Esophagus muscularis mucosa (tissue), 4 donors: ENCODE measurements at regions not wholly inside any gene's neighbourhood (a gene's known extent, or its start where the extent isn't known, plus 50 kb on each side); places are given as distances from the start of the nearest gene placed in this dataset.

Experiments
- DNase-seq: peaks from one replicate; pipeline ENCODE4 v3.0.0-alpha.2; 2017; ENCODE audit errors: extremely low spot score
- H3K27ac ChIP-seq, 4 donors: fragments of 200-600 bp; sonication (generic); replicated peaks in 1 of 4; 1 replicate in 3 of 4; 2 replicates in 1 of 4; pipeline ENCODE4 v1.5.1; 2016 to 2019; ENCODE audit warnings: mild to moderate bottlenecking in 1 of 4
- H3K27me3 ChIP-seq, 4 donors: fragments of 200-600 bp; sonication (generic); one replicate each; pipeline versions ENCODE4 v1.5.1 to v1.6.0; 2016 to 2019
- H3K36me3 ChIP-seq, 4 donors: fragments of 200-600 bp; sonication (generic); one replicate each; pipeline ENCODE4 v1.5.1; 2016 to 2019
- H3K4me1 ChIP-seq, 4 donors: fragments of 200-600 bp; sonication (generic); one replicate each; pipeline ENCODE4 v1.5.1; 2016 to 2019
- H3K4me3 ChIP-seq, 4 donors: fragments of 200-600 bp; sonication (generic); 1 replicate in 2 of 4; 2 replicates in 2 of 4; pipeline ENCODE4 v1.5.1; 2016 to 2019; ENCODE audit warnings: mild to moderate bottlenecking in 4 of 4, moderate library complexity in 1 of 4
- H3K9me3 ChIP-seq, 4 donors: fragments of 200-600 bp; sonication (generic); 1 replicate in 3 of 4; 2 replicates in 1 of 4; pipeline ENCODE4 v1.5.1; 2016 to 2019
- EP300 ChIP-seq: sonication (generic); formaldehyde crosslinking; IDR thresholded peaks from one replicate; pipeline ENCODE4 v1.6.1; 2017; ENCODE audit warnings: antibody characterized with exemption
- POLR2A ChIP-seq: fragments of 450-650 bp; IDR thresholded peaks from one replicate; pipeline ENCODE4 v1.6.1; 2017; ENCODE audit warnings: antibody characterized with exemption, moderate library complexity, mild to moderate bottlenecking, low read depth
- POLR2AphosphoS5 ChIP-seq, 2 donors: sonication (generic); formaldehyde crosslinking; IDR thresholded peaks; one replicate each; pipeline ENCODE4 v1.6.1; 2017; ENCODE audit warnings: antibody characterized with exemption in 2 of 2
- WGBS: methylation state at CpG from one replicate; pipeline ENCODE4 v1.1.5; 2018; 5-methylcytosine and 5-hydroxymethylcytosine counted together
- intact Hi-C: fragments of 100-400 bp; cut with DNase I; formaldehyde crosslinking; loops from one replicate; pipeline ENCODE4 v1.15.1; 2023
- TF ChIP-seq, protein P1 (sequence below), 3 experiments: fragments of 200-600 bp in 2 of 3; fragments of 450-650 bp in 1 of 3; sonication (generic) in 2 of 3; IDR thresholded peaks; one replicate each; pipeline ENCODE4 v1.5.1; 2017 to 2019; ENCODE audit warnings: antibody characterized with exemption in 3 of 3, mild to moderate bottlenecking in 2 of 3, moderate library complexity in 1 of 3

DNA sequence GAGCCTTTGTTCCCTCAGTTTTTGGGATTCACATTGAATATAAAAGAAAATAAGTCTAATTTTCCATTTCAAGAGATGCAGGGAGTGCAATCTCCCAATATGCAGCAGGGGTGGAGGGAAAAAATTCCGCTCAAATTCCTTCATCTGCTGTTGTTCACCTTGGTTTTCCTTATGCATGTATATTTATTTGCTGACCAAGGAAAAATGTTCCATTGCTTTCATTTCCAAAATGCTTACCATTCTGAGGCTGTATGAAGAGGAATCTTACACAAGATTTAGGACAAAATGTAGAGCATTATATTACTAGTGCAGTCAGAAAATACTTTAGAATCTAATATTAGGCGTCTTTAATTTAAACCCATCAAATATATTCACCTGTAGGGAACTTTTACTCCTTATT is 863.9 kb downstream of the EPHA3 start:
- H3K36me3 ChIP-seq: no peaks in the 10 kb centered on the region
- TF ChIP-seq, protein P1, sequence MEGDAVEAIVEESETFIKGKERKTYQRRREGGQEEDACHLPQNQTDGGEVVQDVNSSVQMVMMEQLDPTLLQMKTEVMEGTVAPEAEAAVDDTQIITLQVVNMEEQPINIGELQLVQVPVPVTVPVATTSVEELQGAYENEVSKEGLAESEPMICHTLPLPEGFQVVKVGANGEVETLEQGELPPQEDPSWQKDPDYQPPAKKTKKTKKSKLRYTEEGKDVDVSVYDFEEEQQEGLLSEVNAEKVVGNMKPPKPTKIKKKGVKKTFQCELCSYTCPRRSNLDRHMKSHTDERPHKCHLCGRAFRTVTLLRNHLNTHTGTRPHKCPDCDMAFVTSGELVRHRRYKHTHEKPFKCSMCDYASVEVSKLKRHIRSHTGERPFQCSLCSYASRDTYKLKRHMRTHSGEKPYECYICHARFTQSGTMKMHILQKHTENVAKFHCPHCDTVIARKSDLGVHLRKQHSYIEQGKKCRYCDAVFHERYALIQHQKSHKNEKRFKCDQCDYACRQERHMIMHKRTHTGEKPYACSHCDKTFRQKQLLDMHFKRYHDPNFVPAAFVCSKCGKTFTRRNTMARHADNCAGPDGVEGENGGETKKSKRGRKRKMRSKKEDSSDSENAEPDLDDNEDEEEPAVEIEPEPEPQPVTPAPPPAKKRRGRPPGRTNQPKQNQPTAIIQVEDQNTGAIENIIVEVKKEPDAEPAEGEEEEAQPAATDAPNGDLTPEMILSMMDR (IDR thresholded peaks at IDR 0.05): no peak
- no peak for TF ChIP-seq POLR2A
- TF ChIP-seq POLR2AphosphoS5 (IDR thresholded peaks at IDR 0.05): no peak
- no peak for TF ChIP-seq EP300
- no peak overlapping the region for H3K27ac ChIP-seq
- no peaks in the 10 kb centered on the region for H3K9me3 ChIP-seq
- no peak overlapping the region for H3K4me3 ChIP-seq
- H3K4me1 ChIP-seq: peaks cover 0 to 9% (median 3%) of the 10 kb centered on the region in 4 donors
- H3K27me3 ChIP-seq: no peaks in the 10 kb centered on the region
- 88% methylated on average over 2 of the region's 2 CpGs for WGBS
- intact Hi-C loops: no loop called here
- no peak for DNase-seq

DNA sequence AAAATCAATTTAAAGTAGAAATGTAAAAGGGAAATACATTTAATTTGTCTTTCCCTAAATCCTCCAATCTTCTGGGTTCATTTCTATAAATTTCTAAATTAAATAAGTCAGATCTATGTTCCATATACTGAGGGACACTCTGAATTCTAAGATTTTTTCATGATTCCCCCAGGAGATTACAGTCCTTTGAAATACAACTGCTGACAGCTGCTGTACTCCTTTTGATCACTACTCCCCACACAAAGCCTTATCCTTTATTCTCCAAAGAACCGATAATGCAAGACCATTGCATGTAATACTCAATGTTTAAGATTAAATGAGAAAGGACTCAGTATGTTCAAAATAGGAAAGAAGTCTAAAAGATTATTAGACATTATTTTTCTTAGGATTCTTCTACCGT is 865.7 kb downstream of the EPHA3 start:
- H3K27me3 ChIP-seq: no peaks in the 10 kb centered on the region
- WGBS: 81% methylated on average over 2 of the region's 2 CpGs
- no peak overlapping the region for H3K4me3 ChIP-seq
- TF ChIP-seq POLR2A: no peak
- no peak overlapping the region for H3K27ac ChIP-seq
- no peaks in the 10 kb centered on the region for H3K9me3 ChIP-seq
- no peak for DNase-seq
- H3K36me3 ChIP-seq: no peaks in the 10 kb centered on the region
- intact Hi-C loops: no loop called here
- peaks cover 0 to 9% (median 5%) of the 10 kb centered on the region in 4 donors for H3K4me1 ChIP-seq

DNA sequence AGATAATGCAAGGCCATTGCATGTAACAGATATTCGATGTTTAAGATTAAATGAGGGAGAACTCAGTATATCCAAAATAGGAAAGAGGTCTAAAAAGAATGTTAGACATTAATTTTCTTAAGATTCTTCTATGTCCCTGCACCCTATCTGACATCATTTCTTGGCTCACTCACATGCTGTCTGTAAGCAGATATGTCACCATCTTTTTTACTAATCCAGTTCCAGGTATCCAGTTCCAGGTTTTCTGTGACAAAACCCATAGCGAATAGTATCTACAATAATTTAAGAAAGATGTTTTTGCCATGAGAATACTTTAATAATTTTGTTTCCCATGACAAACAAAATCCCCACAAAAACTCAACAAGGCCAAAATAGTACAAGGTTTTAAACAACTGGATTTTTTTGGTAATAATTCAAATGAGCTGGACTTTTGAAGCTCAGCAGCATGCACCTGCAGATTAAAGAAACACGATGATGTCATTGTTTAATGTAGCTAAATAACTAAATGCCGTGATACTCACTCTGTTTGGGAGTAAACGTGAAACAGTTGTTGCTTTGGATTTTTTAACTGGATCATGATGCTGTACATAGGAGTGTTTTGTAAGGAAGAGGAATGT is 867.6 kb downstream of the EPHA3 start:
- no peak overlapping the region for H3K4me3 ChIP-seq
- H3K9me3 ChIP-seq: no peaks in the 10 kb centered on the region
- intact Hi-C loops: no loop called here
- DNase-seq: no peak
- no peaks in the 10 kb centered on the region for H3K36me3 ChIP-seq
- TF ChIP-seq POLR2AphosphoS5 (IDR thresholded peaks at IDR 0.05): no peak
- TF ChIP-seq, protein P1 (IDR thresholded peaks at IDR 0.05): no peak
- no peak for TF ChIP-seq POLR2A
- no peak for TF ChIP-seq EP300
- no peak overlapping the region for H3K27ac ChIP-seq
- WGBS: 81% methylated on average over 5 of the region's 5 CpGs
- no peaks in the 10 kb centered on the region for H3K27me3 ChIP-seq
- peaks cover 0 to 9% (median 5%) of the 10 kb centered on the region in 4 donors for H3K4me1 ChIP-seq

DNA sequence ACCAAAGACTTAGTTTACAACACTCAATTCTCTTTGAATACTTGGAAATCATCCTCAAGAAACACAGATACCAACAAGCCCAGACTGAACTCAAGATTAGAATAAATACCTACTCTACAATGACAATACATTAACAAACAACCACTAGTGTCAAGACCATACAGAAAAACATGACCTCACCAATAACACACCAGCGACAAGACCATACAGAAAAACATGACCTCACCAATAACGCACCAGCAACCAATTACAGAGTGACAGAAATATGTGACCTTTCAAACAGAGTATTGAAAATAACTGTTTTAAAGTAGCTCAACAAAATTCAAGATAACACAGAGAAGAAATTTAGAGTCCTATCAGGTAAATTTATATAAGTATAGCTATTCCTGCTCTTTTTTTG is 876.0 kb downstream of the EPHA3 start:
- no peaks in the 10 kb centered on the region for H3K27me3 ChIP-seq
- peaks cover 0 to 11% (median 1%) of the 10 kb centered on the region in 4 donors for H3K9me3 ChIP-seq
- no peaks in the 10 kb centered on the region for H3K4me1 ChIP-seq
- no peaks in the 10 kb centered on the region for H3K36me3 ChIP-seq
- no peak overlapping the region for H3K27ac ChIP-seq
- DNase-seq: no peak
- TF ChIP-seq POLR2A (no peak), POLR2AphosphoS5 (IDR thresholded peaks at IDR 0.05) (no peak), EP300 (no peak)
- TF ChIP-seq, protein P1 (IDR thresholded peaks at IDR 0.05): no peak
- intact Hi-C loops: no loop called here
- H3K4me3 ChIP-seq: no peak overlapping the region
- 92% methylated on average over 2 of the region's 2 CpGs for WGBS

DNA sequence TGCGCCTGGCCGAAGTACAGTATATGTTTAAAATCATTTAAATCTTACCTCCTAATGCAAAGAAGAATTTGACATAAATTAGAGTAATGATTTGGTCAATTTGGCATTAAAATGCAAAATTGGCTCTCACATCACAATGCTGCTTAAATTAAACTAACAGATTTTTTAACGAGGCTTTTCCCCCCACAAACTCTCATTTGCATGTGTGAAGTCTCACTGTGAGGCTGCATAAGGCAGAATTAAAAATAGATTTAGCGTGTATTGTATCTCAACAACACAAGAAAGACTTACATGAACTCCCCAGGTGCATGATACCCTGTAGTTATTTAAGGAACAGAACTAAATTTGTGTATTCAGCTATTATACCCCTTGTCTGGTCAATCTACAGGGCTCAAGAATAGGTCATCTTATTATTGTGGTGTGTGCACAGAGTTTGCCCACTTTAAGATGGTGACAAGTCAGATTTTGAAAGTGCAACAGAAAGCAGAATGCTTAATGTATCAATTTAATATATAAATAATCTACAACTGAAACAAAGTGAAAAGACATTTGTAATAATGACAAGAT is 897.9 kb downstream of the EPHA3 start:
- intact Hi-C loops: no loop called here
- Histone ChIP-seq H3K4me1 (peaks cover 0 to 19% (median 14%) of the 10 kb centered on the region in 4 donors), H3K27ac (no peak overlapping the region), H3K4me3 (no peak overlapping the region), H3K27me3 (no peaks in the 10 kb centered on the region), H3K36me3 (no peaks in the 10 kb centered on the region), H3K9me3 (no peaks in the 10 kb centered on the region)
- no peak for DNase-seq
- WGBS: 93% methylated on average over 4 of the region's 4 CpGs
- TF ChIP-seq, protein P1 (IDR thresholded peaks at IDR 0.05): no peak
- no peak for TF ChIP-seq POLR2AphosphoS5 (IDR thresholded peaks at IDR 0.05)
- TF ChIP-seq POLR2A: no peak
